Mesothelial cell of epicardium (in vitro differentiated cells): ENCODE measurements at regions not wholly inside any gene's neighbourhood (a gene's known extent, or its start where the extent isn't known, plus 50 kb on each side); places are given as distances from the start of the nearest gene placed in this dataset.

Source experiments
- DNase-seq, 2 experiments: peaks; one replicate each; pipeline ENCODE4 v3.0.0; 2021; ENCODE audit warnings: low spot score in 2 of 2; ENCODE audit not compliant: unreplicated experiment in 2 of 2
- H3K27ac Mint-ChIP-seq: 2 replicates; pipeline ENCODE4 v1.8.0; 2021; ENCODE audit warnings: mixed read lengths
- H3K27me3 Mint-ChIP-seq: 2 replicates; pipeline ENCODE4 v1.8.0; 2021; ENCODE audit warnings: low read depth, mixed read lengths
- H3K36me3 Mint-ChIP-seq: 2 replicates; pipeline ENCODE4 v1.8.0; 2021; ENCODE audit warnings: mixed read lengths
- H3K4me1 Mint-ChIP-seq: 2 replicates; pipeline ENCODE4 v1.8.0; 2021; ENCODE audit warnings: mixed read lengths
- H3K4me3 Mint-ChIP-seq: 2 replicates; pipeline ENCODE4 v1.8.0; 2021; ENCODE audit warnings: mild to moderate bottlenecking, moderate library complexity, mixed read lengths
- H3K9me3 Mint-ChIP-seq: 2 replicates; pipeline ENCODE4 v1.8.0; 2021; ENCODE audit warnings: mixed read lengths
- TF ChIP-seq, protein P1 (sequence below): fragments of 200-600 bp; sonication (generic); IDR thresholded peaks from one replicate; pipeline ENCODE4 v1.5.0; 2021; ENCODE audit warnings: antibody characterized with exemption; ENCODE audit not compliant: unreplicated experiment

- H3K9me3 Mint-ChIP-seq: peaks cover 4% of the 10 kb centered on the region
- H3K27me3 Mint-ChIP-seq: peaks cover 10% of the 10 kb centered on the region
- no peak for DNase-seq
- TF ChIP-seq, protein P1, sequence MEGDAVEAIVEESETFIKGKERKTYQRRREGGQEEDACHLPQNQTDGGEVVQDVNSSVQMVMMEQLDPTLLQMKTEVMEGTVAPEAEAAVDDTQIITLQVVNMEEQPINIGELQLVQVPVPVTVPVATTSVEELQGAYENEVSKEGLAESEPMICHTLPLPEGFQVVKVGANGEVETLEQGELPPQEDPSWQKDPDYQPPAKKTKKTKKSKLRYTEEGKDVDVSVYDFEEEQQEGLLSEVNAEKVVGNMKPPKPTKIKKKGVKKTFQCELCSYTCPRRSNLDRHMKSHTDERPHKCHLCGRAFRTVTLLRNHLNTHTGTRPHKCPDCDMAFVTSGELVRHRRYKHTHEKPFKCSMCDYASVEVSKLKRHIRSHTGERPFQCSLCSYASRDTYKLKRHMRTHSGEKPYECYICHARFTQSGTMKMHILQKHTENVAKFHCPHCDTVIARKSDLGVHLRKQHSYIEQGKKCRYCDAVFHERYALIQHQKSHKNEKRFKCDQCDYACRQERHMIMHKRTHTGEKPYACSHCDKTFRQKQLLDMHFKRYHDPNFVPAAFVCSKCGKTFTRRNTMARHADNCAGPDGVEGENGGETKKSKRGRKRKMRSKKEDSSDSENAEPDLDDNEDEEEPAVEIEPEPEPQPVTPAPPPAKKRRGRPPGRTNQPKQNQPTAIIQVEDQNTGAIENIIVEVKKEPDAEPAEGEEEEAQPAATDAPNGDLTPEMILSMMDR: no peak
- no peak overlapping the region for H3K4me3 Mint-ChIP-seq
- H3K4me1 Mint-ChIP-seq: peaks cover 7% of the 10 kb centered on the region
- H3K36me3 Mint-ChIP-seq: no peaks in the 10 kb centered on the region
- no peak overlapping the region for H3K27ac Mint-ChIP-seq
Measured at GRCh38 chr10:1968257-1969033, 231.1 kb upstream of the ADARB2 start.

GRCh38 chr10:1966712-1967376 lies 229.5 kb upstream of the ADARB2 start:
- H3K27me3 Mint-ChIP-seq: peaks cover 12% of the 10 kb centered on the region
- no peaks in the 10 kb centered on the region for H3K36me3 Mint-ChIP-seq
- TF ChIP-seq, protein P1: no peak
- H3K27ac Mint-ChIP-seq: no peak overlapping the region
- no peak for DNase-seq
- H3K4me3 Mint-ChIP-seq: no peak overlapping the region
- no peaks in the 10 kb centered on the region for H3K9me3 Mint-ChIP-seq
- peaks cover 7% of the 10 kb centered on the region for H3K4me1 Mint-ChIP-seq

DNA sequence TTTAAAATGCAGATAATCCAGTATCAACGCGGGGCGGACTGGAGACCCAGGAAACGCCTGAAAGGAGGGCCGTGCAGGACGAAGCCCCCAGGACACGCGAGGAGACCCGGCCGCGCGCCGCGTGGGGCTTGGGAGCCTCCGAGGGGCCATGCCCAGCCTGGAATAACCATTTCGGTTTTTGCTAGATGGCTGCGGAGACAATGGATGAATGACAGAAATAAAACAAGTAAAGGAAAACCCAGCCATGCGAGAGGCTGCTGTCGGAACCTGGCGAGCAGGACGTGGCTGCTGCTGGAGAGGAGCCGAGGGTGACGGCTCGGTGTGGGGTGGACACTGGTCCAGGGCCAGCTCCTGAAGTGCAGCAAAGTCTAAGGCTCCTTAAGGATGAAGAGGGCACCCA lies 227.2 kb upstream of the ADARB2 start:
- peaks cover 7% of the 10 kb centered on the region for H3K4me1 Mint-ChIP-seq
- H3K9me3 Mint-ChIP-seq: no peaks in the 10 kb centered on the region
- H3K36me3 Mint-ChIP-seq: no peaks in the 10 kb centered on the region
- no peak overlapping the region for H3K27ac Mint-ChIP-seq
- H3K4me3 Mint-ChIP-seq: no peak overlapping the region
- no peak for DNase-seq
- H3K27me3 Mint-ChIP-seq: peaks cover 17% of the 10 kb centered on the region
- TF ChIP-seq, protein P1: no peak

DNA sequence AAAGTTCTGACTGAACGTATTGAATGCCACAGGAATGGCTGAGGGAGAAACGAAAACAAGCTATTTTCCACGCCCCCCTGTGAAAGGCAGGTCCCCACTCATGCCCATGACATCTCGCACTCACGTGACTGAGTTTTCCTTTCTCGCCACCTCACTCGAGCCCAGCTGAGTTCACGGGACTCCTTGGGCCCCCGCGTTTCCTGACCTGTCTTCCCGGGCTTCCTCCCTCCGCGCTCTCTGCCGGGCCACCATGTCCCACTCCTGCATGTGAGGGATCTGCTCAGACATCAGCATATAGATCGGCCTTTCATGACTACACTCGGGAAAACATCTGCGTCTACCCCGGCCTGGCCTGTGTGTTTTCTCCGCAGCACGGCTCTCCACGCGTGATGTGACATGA lies 226.0 kb upstream of the ADARB2 start:
- no peaks in the 10 kb centered on the region for H3K9me3 Mint-ChIP-seq
- H3K27ac Mint-ChIP-seq: no peak overlapping the region
- TF ChIP-seq, protein P1: no peak
- no peak overlapping the region for H3K4me3 Mint-ChIP-seq
- peaks cover 15% of the 10 kb centered on the region for H3K27me3 Mint-ChIP-seq
- no peak for DNase-seq
- H3K4me1 Mint-ChIP-seq: peaks cover 7% of the 10 kb centered on the region
- H3K36me3 Mint-ChIP-seq: no peaks in the 10 kb centered on the region

DNA sequence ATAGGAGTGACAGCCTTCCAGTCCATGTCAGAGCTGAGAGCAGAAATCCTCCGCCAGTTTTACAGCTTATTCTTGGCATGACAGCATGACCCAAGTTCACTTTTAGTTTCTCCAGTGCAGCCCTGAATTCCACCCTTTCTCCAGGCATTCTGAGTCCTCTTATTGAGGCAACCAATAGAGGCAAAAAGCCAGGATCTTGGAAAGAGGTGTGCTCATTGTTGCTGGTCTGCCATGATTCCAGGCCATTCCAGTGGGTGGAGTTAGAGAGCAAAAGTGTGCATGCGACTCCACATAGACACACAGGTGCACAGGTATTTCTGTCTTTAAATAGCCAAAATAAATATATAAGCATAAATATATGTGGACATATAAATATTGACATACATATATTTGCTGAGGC lies 224.7 kb upstream of the ADARB2 start:
- no peaks in the 10 kb centered on the region for H3K36me3 Mint-ChIP-seq
- H3K27ac Mint-ChIP-seq: no peak overlapping the region
- no peaks in the 10 kb centered on the region for H3K9me3 Mint-ChIP-seq
- no peak for DNase-seq
- peaks cover 13% of the 10 kb centered on the region for H3K27me3 Mint-ChIP-seq
- H3K4me3 Mint-ChIP-seq: no peak overlapping the region
- peaks cover 7% of the 10 kb centered on the region for H3K4me1 Mint-ChIP-seq
- TF ChIP-seq, protein P1: no peak
